ENCODE measurements at regions not wholly inside any gene's neighbourhood (a gene's known extent, or its start where the extent isn't known, plus 50 kb on each side); places are given as distances from the start of the nearest gene placed in this dataset.

GRCh38 chr4:116108606-116109005 is 976.8 kb downstream of the TRAM1L1 start:
- TF ChIP-seq, protein P1, sequence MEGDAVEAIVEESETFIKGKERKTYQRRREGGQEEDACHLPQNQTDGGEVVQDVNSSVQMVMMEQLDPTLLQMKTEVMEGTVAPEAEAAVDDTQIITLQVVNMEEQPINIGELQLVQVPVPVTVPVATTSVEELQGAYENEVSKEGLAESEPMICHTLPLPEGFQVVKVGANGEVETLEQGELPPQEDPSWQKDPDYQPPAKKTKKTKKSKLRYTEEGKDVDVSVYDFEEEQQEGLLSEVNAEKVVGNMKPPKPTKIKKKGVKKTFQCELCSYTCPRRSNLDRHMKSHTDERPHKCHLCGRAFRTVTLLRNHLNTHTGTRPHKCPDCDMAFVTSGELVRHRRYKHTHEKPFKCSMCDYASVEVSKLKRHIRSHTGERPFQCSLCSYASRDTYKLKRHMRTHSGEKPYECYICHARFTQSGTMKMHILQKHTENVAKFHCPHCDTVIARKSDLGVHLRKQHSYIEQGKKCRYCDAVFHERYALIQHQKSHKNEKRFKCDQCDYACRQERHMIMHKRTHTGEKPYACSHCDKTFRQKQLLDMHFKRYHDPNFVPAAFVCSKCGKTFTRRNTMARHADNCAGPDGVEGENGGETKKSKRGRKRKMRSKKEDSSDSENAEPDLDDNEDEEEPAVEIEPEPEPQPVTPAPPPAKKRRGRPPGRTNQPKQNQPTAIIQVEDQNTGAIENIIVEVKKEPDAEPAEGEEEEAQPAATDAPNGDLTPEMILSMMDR (IDR thresholded peaks at IDR 0.05) = no peak
- no peak for TF ChIP-seq ZFX (IDR thresholded peaks at IDR 0.05; ENCODE audit: borderline replicate concordance)

Measured in 22Rv1 (cell line).